Activated CD8-positive, alpha-beta memory T cell treated with anti-CD3 and anti-CD28 coated beads, Interleukin-2, amount 50 U/mL, for 1 hour (primary cell): ENCODE measurements at regions not wholly inside any gene's neighbourhood (a gene's known extent, or its start where the extent isn't known, plus 50 kb on each side); places are given as distances from the start of the nearest gene placed in this dataset.

ENCODE experiments used
- DNase-seq: peaks from one replicate; pipeline ENCODE4 v3.0.0-alpha.2; 2020; ENCODE audit errors: extremely low read depth

DNA sequence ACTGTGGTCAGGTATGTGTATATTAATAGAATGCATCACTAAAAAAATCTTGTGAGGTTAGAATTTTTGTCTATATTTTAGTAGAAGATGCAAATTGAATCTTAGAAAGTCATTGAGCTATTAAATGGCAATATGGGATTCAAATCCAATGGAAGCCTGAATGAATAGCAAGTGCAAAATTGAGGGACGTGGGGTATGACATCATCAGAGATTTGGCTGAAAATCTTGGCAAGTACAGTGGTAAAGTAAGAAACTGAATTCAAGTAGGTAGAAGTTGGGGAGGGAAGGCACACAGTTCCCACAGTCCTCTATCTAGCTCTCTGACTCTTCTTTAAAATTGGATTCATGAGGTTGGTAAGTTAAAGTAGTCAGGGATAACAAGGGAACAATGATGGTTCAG is 97.4 kb upstream of the SSTR1 start:
- no peak for DNase-seq

- DNase-seq, result no peak
Measured at GRCh38 chr14:38111046-38111445, 96.7 kb upstream of the SSTR1 start.

DNA sequence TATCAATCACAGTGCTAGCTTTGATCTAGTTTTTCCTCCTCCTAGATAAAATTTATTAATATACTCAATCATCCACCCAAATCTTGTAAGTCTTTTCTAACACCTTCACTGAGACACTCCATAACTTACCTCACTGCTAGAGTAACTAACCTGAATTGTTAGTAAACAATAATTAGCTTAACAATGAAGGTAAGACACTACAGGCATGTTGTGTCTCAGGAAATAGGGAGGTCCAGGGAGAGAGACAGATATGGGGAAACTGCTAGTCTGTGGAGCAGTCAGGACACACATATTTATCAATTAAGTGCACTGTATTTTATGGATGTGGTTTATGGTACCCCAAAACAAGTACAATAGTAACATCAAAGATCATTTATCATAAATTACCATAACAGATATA is 94.2 kb upstream of the SSTR1 start:
- no peak for DNase-seq

GRCh38 chr14:38116895-38117294 is 90.8 kb upstream of the SSTR1 start:
- DNase-seq, result no peak

GRCh38 chr14:38120109-38120508 is 87.6 kb upstream of the SSTR1 start:
- DNase-seq, result no peak

DNA sequence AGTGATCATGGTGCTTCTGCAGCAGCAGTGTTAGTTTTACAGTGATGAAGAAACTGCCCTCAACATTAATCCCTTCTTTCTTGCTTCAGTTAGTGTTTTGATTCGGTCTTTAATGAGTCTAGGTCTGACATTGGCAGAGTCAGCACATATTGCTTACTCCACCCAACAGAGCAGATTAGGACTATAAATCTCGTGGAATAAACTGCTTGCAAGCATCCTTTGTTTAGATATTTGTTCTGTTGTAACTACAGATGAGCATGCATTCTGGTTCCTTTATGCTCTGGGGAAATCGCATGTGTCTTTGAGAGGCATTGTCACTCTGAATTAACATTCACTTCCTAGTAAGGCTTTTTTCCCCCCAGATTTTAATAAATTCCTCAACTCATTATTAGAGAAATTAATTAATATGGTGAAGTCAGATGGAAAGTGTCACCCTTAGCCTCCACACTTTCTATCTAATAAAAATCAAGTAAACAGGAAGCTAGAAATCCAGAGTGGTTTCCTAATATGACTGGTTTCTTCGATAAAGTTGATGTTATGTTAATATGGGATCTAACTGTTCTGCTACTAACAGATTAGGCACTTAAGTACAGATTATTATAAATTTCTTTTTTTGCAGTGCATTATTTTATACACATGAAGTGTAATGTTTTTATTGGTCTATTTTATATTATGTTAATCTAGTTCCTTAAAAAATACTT is 86.2 kb upstream of the SSTR1 start:
- no peak for DNase-seq

- no peak for DNase-seq
Measured at GRCh38 chr14:38122241-38122640, 85.5 kb upstream of the SSTR1 start.

DNA sequence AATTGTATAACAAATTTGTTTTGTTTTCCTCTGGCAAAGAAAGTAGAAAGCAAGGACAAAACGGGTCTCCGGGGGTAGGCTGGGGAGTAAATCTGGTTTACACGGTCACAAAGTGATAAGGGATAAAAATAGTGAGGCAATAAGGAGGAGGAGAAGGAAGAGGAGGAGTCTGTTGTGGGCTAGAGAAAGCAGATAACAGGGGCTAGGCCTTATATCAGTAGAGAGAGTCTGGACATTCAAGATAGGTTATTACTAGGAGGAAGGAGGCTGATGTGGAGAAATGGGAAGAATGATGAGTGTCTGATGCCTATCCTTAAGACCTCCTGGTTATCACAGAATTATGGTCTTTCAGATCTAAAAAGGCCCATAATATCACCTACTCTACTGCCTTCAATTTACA is 83.2 kb upstream of the SSTR1 start:
- no peak for DNase-seq

- DNase-seq, result no peak
Measured at GRCh38 chr14:38125481-38126037, 82.1 kb upstream of the SSTR1 start.

DNA sequence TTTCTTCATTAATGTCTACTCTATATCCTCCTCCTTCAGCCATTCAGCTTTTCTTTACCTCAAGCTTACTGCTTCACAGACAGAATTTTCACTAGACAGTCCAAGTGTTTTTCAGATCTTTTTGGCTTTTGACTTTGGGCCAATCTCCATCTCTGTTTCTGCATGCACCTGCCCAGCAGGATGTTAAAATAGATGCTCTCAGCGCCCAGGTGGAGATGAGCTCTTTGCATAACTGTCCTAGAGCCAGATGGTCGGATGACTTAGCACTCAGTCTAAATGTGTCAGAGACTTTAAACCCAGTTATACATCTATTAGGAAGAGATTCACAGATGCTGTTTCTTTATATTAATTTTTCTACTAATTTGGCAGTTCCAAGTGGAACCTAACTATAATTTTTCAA is 80.3 kb upstream of the SSTR1 start:
- no peak for DNase-seq

GRCh38 chr14:38127784-38128183 is 79.9 kb upstream of the SSTR1 start:
- no peak for DNase-seq

DNA sequence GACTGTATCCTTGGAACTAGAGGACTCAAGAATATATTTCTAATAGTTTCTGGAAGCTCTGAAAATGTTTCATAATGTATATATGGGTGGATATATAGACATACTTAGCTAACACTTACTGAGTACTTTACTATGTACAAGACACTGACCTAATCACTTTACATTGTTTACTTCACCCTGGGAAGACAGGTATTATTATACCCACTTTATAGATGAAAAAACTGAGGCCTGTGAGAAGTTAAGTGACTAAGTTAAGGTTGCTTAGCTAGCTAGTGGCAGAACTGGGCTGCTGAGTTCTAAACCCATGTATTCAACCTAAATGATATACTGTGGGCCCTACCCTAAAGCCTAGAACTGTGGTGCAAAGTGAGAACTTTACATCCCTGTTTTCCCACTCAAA is 79.1 kb upstream of the SSTR1 start:
- DNase-seq, result no peak

DNA sequence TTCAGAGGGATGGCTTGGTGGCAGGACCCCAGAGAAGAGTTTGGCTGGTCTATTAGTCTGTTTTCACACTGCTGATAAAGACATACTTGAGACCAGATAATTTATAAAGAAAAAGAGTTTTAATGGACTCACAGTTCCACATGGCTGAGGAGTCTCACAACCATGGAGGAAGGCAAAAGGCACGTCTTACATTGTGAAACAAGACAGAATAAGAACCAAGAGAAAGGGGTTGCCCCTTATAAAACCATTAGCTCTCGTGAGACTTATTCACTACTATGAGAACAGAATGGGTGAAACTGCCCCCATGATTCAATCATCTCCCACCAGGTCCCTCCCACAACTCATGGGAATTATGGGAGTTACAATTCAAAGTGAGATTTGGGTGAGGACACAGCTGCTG is 78.5 kb upstream of the SSTR1 start:
- no peak for DNase-seq

- DNase-seq, result no peak
Measured at GRCh38 chr14:38129705-38130104, 78.0 kb upstream of the SSTR1 start.

GRCh38 chr14:38134416-38135030 is 73.2 kb upstream of the SSTR1 start:
- DNase-seq, result no peak

GRCh38 chr14:38135106-38135867 is 72.4 kb upstream of the SSTR1 start:
- DNase-seq, result no peak

- no peak for DNase-seq
Measured at GRCh38 chr14:38137005-38137404, 70.7 kb upstream of the SSTR1 start.

DNA sequence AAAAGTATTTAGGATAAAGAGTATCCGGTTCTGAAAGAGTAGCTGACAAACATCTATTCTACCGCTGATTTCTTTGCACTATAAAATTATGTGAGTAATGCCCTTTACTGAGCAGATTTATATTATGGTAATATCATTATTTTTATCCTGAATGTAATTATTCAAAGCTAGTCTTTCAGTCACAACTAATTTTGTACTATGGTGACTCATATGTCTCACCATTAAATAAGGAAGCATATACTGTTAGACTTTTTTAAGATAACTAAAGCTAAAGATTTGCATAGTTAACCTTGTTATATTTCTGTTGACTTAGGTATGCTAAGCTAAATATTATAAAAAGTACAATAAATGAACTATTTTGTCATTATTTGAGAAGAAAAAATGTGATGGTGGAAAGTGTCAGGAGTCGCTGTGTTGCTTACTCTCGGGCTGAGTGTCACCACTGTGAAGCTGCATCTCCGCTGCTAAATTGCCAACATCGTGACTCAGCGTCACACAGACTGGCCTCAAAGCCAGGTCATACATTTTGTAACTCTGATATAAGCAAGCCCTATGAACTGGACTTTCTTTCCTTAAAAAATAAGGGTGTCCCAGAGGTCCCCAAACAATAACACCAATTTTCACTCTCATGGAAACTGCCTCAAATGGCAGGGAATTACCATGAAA is 69.1 kb upstream of the SSTR1 start:
- no peak for DNase-seq

DNA sequence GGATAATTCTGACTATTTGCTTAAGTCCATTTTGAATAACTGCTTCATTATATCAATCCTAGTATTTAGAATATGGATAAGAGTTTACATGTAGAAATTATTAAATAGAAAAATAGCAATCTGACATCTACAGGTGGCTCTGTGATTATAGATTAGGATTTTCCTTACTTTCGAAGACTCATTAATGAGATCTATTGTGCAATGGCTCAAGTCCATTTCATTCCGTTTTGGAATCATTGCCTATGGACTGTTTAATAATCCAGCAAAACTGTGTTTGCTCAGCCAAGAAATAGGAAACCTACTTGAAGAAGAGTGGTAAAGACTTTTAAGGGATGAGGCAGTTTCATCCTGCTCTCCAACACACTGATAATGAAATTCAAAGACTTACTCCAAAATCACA is 67.8 kb upstream of the SSTR1 start:
- no peak for DNase-seq

DNA sequence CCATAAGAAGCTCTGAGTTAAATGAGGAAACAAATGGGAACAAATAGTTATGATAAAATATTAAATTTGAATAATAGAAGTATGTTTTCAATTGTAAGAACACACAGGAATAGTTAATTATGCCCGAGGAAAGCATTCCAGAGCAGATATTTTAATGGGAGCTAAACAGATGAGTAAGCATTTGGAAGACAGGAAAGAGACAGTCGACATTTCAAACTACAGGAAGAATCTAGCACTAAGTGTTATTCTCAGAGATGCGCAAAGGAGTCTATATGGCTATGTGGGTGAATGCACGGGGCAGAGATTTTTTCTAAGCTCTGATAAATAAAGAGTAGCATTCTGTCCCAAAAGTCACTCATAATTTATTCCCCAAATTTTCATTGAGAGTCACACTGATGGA is 64.5 kb upstream of the SSTR1 start:
- no peak for DNase-seq

- no peak for DNase-seq
Measured at GRCh38 chr14:38143659-38144505, 63.8 kb upstream of the SSTR1 start.
